ENCODE measurements at regions not wholly inside any gene's neighbourhood (a gene's known extent, or its start where the extent isn't known, plus 50 kb on each side); places are given as distances from the start of the nearest gene placed in this dataset.

GRCh38 chr5:71891406-71891805, 172.3 kb downstream of the CARTPT start:
- TF ChIP-seq CTCF (IDR thresholded peaks at IDR 0.05) (no peak), POLR2A (IDR thresholded peaks at IDR 0.05) (no peak)
